ENCODE measurements at regions not wholly inside any gene's neighbourhood (a gene's known extent, or its start where the extent isn't known, plus 50 kb on each side); places are given as distances from the start of the nearest gene placed in this dataset.

DNA sequence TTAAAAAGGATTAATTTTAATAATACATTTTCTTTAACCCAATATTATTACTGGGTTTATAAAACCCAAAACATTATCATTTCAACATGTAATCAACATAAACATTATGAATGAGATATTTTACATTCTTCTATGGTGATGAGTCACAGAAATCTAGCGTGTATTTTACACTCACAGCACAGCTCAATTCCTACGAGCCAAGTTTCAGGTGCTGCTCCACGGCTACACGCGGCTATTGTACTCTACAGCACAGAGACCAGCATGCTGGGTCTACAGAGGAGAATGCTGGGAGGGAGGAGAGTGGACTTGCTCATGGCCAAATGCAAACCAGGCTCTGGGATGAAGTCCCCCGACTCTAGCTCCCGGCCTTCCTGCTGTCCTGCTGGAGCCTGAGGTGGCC is 72.0 kb upstream of the LMO1 start:
- Histone ChIP-seq H3K4me2 (ENCODE audit: low read depth, low read length) (no peak overlapping the region), H3K9me3 (ENCODE audit: low read length) (no peaks in the 10 kb centered on the region), H3K9ac (ENCODE audit: insufficient read depth, low read depth, low read length) (no peak overlapping the region), H4K20me1 (ENCODE audit: insufficient read depth, low read length) (no peaks in the 10 kb centered on the region), H3K4me3 (replicated peaks in 1 of 3; ENCODE audit: insufficient read depth in 1 of 3, low read depth in 2 of 3, low read length in 3 of 3) (no peak overlapping the region), H3K27ac (ENCODE audit: extremely low read length, insufficient read depth, low read length) (no peak overlapping the region), H2AFZ (ENCODE audit: low read length) (no peak overlapping the region), H3K27me3 (ENCODE audit: control insufficient read depth in 1 of 2, insufficient read depth in 2 of 2, low read length in 2 of 2) (peaks cover 1 to 4% of the 10 kb centered on the region in 2 experiments; a peak in 3 of 5 replicates), H3K36me3 (replicated peaks in 1 of 2; ENCODE audit: control insufficient read depth in 1 of 2, insufficient read depth in 2 of 2, low read length in 2 of 2) (no peaks in the 10 kb centered on the region), H3K4me1 (ENCODE audit: insufficient read depth, low read length) (no peaks in the 10 kb centered on the region), H3K79me2 (ENCODE audit: insufficient read depth, low read length) (no peaks in the 10 kb centered on the region)
- 42% methylated on average over 5 of the region's 7 CpGs for WGBS (ENCODE audit: low lambda C conversion rate)
- DNase-seq (ENCODE audit: low spot score) (no peak), ATAC-seq (no peak), FAIRE-seq (no peak)
- intact Hi-C loops (cut with micrococcal nuclease; ENCODE audit: unreplicated experiment) (no loop called here), in situ Hi-C loops (cut with HindIII; ENCODE audit: extremely low pct_ligation_motif_present, low pct_unique_long_range_greater_than_20kb) (loop anchor here (5.0 kb wide), 1 partner anchor 232 kb away; no protein-coding TSS in a partner anchor)
- ChIA-PET CTCF (ENCODE audit: low intra/inter-chr PET ratio, low total read pairs) (no interaction called here), POLR2A (no interaction called here)
- no peak for TF ChIP-seq MEIS1 (CRISPR knock-in tag; IDR thresholded peaks at IDR 0.05; ENCODE audit: borderline replicate concordance)
- TF ChIP-seq KDM2A (CRISPR knock-in tag; IDR thresholded peaks at IDR 0.05; ENCODE audit: borderline replicate concordance, low read depth), result no peak
- no peak for TF ChIP-seq ZNF558 (CRISPR knock-in tag; IDR thresholded peaks at IDR 0.05; ENCODE audit: borderline replicate concordance)
- TF ChIP-seq MAFG (CRISPR knock-in tag; IDR thresholded peaks at IDR 0.05), result no peak
- no peak for TF ChIP-seq ZFYVE20 (CRISPR knock-in tag; IDR thresholded peaks at IDR 0.05; ENCODE audit: borderline replicate concordance, low read depth)
- no peak for TF ChIP-seq ZNF44 (CRISPR knock-in tag; IDR thresholded peaks at IDR 0.05)
- no peak for TF ChIP-seq SP2 (CRISPR knock-in tag; IDR thresholded peaks at IDR 0.05)
- BruUV-seq (replicated peaks), result no TSS peak

DNA sequence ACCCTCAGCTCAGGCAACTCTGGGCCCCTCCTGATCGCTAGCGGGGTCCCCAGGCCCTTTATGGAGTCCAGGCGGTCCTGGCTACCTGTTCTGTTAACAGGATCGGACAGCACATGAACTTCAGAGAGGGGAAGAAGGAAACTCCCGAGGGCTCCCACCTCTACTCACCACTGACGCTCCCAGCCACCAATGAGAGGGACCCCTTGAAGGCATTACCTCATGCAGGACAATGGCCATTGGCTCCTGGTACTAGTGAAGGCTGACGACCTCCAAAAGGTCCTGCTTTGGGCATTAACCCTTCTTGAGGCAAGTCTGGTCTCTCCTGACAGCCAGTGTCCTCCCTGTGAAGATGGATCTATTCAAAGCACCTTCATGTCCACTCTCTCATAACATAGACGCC is 71.5 kb upstream of the LMO1 start:
- H3K4me1 ChIP-seq (ENCODE audit: insufficient read depth, low read length), result no peaks in the 10 kb centered on the region
- 13% methylated on average over 4 of the region's 8 CpGs for WGBS (ENCODE audit: low lambda C conversion rate)
- POLR2A ChIA-PET, result no interaction called here
- H3K27ac ChIP-seq (ENCODE audit: extremely low read length, insufficient read depth, low read length), result no peak overlapping the region
- no peaks in the 10 kb centered on the region for H3K9me3 ChIP-seq (ENCODE audit: low read length)
- FAIRE-seq, result no peak
- in situ Hi-C loops (cut with HindIII; ENCODE audit: extremely low pct_ligation_motif_present, low pct_unique_long_range_greater_than_20kb), result loop anchor here (5.0 kb wide), 1 partner anchor 232 kb away; no protein-coding TSS in a partner anchor
- no peaks in the 10 kb centered on the region for H4K20me1 ChIP-seq (ENCODE audit: insufficient read depth, low read length)
- CTCF ChIA-PET (ENCODE audit: low intra/inter-chr PET ratio, low total read pairs), result no interaction called here
- intact Hi-C loops (cut with micrococcal nuclease; ENCODE audit: unreplicated experiment), result no loop called here
- H3K36me3 ChIP-seq (replicated peaks in 1 of 2; ENCODE audit: control insufficient read depth in 1 of 2, insufficient read depth in 2 of 2, low read length in 2 of 2), result no peaks in the 10 kb centered on the region
- H2AFZ ChIP-seq (ENCODE audit: low read length), result no peak overlapping the region
- no peak overlapping the region for H3K4me3 ChIP-seq (replicated peaks in 1 of 3; ENCODE audit: insufficient read depth in 1 of 3, low read depth in 2 of 3, low read length in 3 of 3)
- no peak for TF ChIP-seq CENPBD1 (CRISPR knock-in tag; IDR thresholded peaks at IDR 0.05; ENCODE audit: borderline replicate concordance, low read depth)
- no peak for TF ChIP-seq CHCHD3 (CRISPR knock-in tag; IDR thresholded peaks at IDR 0.05)
- no peak for TF ChIP-seq ZNF639 (CRISPR knock-in tag; conservative IDR thresholded peaks at IDR 0.05)
- no peak for TF ChIP-seq ZSCAN25 (CRISPR knock-in tag; IDR thresholded peaks at IDR 0.05)
- TF ChIP-seq ZNF772 (CRISPR knock-in tag; IDR thresholded peaks at IDR 0.05), result no peak
- TF ChIP-seq HOXA7 (CRISPR knock-in tag; IDR thresholded peaks at IDR 0.05), result no peak
- no peak for TF ChIP-seq LCORL (IDR thresholded peaks at IDR 0.05)
- TF ChIP-seq LCORL (CRISPR knock-in tag; IDR thresholded peaks at IDR 0.05), result no peak
- TF ChIP-seq RFXANK (CRISPR knock-in tag; IDR thresholded peaks at IDR 0.05), result no peak
- TF ChIP-seq KDM1A (CRISPR knock-in tag; IDR thresholded peaks at IDR 0.05), result no peak
- TF ChIP-seq, protein P1, sequence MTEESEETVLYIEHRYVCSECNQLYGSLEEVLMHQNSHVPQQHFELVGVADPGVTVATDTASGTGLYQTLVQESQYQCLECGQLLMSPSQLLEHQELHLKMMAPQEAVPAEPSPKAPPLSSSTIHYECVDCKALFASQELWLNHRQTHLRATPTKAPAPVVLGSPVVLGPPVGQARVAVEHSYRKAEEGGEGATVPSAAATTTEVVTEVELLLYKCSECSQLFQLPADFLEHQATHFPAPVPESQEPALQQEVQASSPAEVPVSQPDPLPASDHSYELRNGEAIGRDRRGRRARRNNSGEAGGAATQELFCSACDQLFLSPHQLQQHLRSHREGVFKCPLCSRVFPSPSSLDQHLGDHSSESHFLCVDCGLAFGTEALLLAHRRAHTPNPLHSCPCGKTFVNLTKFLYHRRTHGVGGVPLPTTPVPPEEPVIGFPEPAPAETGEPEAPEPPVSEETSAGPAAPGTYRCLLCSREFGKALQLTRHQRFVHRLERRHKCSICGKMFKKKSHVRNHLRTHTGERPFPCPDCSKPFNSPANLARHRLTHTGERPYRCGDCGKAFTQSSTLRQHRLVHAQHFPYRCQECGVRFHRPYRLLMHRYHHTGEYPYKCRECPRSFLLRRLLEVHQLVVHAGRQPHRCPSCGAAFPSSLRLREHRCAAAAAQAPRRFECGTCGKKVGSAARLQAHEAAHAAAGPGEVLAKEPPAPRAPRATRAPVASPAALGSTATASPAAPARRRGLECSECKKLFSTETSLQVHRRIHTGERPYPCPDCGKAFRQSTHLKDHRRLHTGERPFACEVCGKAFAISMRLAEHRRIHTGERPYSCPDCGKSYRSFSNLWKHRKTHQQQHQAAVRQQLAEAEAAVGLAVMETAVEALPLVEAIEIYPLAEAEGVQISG (CRISPR knock-in tag; IDR thresholded peaks at IDR 0.05), result no peak
- no peak for ATAC-seq
- no peaks in the 10 kb centered on the region for H3K79me2 ChIP-seq (ENCODE audit: insufficient read depth, low read length)
- H3K4me2 ChIP-seq (ENCODE audit: low read depth, low read length), result no peak overlapping the region
- BruUV-seq (replicated peaks), result no TSS peak
- no peak for DNase-seq (ENCODE audit: low spot score)
- H3K9ac ChIP-seq (ENCODE audit: insufficient read depth, low read depth, low read length), result no peak overlapping the region
- H3K27me3 ChIP-seq (ENCODE audit: control insufficient read depth in 1 of 2, insufficient read depth in 2 of 2, low read length in 2 of 2), result peaks cover 1 to 4% of the 10 kb centered on the region in 2 experiments; a peak in 3 of 5 replicates

Data from HepG2 (cell line).